ENCODE measurements at regions not wholly inside any gene's neighbourhood (a gene's known extent, or its start where the extent isn't known, plus 50 kb on each side); places are given as distances from the start of the nearest gene placed in this dataset.

- no peaks in the 10 kb centered on the region for H3K9me3 ChIP-seq (ENCODE audit: control insufficient read depth, insufficient read depth, low read depth, low read length)
- intact Hi-C loops (cut with micrococcal nuclease; ENCODE audit: unreplicated experiment) (no loop called here), in situ Hi-C loops (cut with HindIII; ENCODE audit: low pct_unique_long_range_greater_than_20kb, low sequenced_read_pairs) (no loop called here)
- H3K36me3 ChIP-seq (ENCODE audit: control insufficient read depth, insufficient read depth, low read length), result no peaks in the 10 kb centered on the region
- H3K27me3 ChIP-seq (ENCODE audit: control insufficient read depth, insufficient read depth, low read length), result no peaks in the 10 kb centered on the region
- BruUV-seq (replicated peaks), result no TSS peak
- DNase-seq (ENCODE audit: low read depth, low spot score) (no peak), ATAC-seq (no peak)
- POLR2A ChIA-PET, result no interaction called here
- H3K27ac ChIP-seq (ENCODE audit: low read length), result no peak overlapping the region
- H3K4me3 ChIP-seq (ENCODE audit: low read depth in 2 of 2, low read length in 2 of 2), result no peak overlapping the region
- TF ChIP-seq TCF7L2 (IDR thresholded peaks at IDR 0.05; ENCODE audit: low read depth, low read length), result no peak
- no peak for TF ChIP-seq POLR2AphosphoS5 (IDR thresholded peaks at IDR 0.05; ENCODE audit: low read depth, low read length)
- no peak for TF ChIP-seq REST (IDR thresholded peaks at IDR 0.05; ENCODE audit: insufficient read depth in 1 of 2, low read depth in 2 of 2, low read length in 1 of 2)
- no peak for TF ChIP-seq SIN3A (IDR thresholded peaks at IDR 0.05; ENCODE audit: borderline replicate concordance, insufficient read depth, low read depth, low read length)
- TF ChIP-seq, protein P1, sequence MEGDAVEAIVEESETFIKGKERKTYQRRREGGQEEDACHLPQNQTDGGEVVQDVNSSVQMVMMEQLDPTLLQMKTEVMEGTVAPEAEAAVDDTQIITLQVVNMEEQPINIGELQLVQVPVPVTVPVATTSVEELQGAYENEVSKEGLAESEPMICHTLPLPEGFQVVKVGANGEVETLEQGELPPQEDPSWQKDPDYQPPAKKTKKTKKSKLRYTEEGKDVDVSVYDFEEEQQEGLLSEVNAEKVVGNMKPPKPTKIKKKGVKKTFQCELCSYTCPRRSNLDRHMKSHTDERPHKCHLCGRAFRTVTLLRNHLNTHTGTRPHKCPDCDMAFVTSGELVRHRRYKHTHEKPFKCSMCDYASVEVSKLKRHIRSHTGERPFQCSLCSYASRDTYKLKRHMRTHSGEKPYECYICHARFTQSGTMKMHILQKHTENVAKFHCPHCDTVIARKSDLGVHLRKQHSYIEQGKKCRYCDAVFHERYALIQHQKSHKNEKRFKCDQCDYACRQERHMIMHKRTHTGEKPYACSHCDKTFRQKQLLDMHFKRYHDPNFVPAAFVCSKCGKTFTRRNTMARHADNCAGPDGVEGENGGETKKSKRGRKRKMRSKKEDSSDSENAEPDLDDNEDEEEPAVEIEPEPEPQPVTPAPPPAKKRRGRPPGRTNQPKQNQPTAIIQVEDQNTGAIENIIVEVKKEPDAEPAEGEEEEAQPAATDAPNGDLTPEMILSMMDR (IDR thresholded peaks at IDR 0.05), result no peak
- CTCF ChIA-PET, result interaction anchor here (0.6 kb wide), 1 partner anchor 100 kb away, joined by 13 read pairs; no protein-coding TSS in a partner anchor
- no peaks in the 10 kb centered on the region for H3K4me1 ChIP-seq (ENCODE audit: control insufficient read depth, insufficient read depth, low read length)
These were observed 99.7 kb upstream of the BOD1 start for GRCh38 chr5:173716058-173716682.

DNA sequence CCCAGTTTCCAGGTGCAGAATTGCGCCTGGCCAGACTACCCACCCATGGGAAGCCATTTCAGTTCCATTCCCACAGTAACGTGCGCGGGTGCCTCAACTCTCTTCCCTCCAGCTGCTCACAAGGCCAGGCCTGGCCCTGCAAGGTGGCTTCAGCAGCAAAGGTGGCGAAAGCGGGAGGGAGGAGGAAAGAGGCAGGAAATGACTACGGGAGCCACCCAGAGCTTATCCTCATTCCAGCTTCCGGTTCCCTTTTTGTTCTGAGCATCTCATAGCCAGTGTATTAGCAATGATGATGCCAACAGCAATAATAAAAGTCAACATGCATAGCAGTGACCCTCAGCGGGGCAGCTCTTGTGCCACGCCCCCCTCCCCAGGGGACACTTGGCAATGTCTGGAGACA is 101.5 kb upstream of the BOD1 start:
- DNase-seq (ENCODE audit: low read depth, low spot score) (no peak), ATAC-seq (no peak)
- POLR2A ChIA-PET, result interaction anchor here (0.7 kb wide), 1 partner anchor 9 kb away, joined by 14 read pairs; no protein-coding TSS in a partner anchor
- in situ Hi-C loops (cut with HindIII; ENCODE audit: low pct_unique_long_range_greater_than_20kb, low sequenced_read_pairs), result no loop called here
- H3K27me3 ChIP-seq (ENCODE audit: control insufficient read depth, insufficient read depth, low read length), result no peaks in the 10 kb centered on the region
- intact Hi-C loops (cut with micrococcal nuclease; ENCODE audit: unreplicated experiment), result no loop called here
- no peaks in the 10 kb centered on the region for H3K4me1 ChIP-seq (ENCODE audit: control insufficient read depth, insufficient read depth, low read length)
- H3K36me3 ChIP-seq (ENCODE audit: control insufficient read depth, insufficient read depth, low read length), result no peaks in the 10 kb centered on the region
- H3K4me3 ChIP-seq (ENCODE audit: low read depth in 2 of 2, low read length in 2 of 2), result no peak overlapping the region
- no peaks in the 10 kb centered on the region for H3K9me3 ChIP-seq (ENCODE audit: control insufficient read depth, insufficient read depth, low read depth, low read length)
- CTCF ChIA-PET, result no interaction called here
- no peak overlapping the region for H3K27ac ChIP-seq (ENCODE audit: low read length)
- no TSS peak for BruUV-seq (replicated peaks)
- TF ChIP-seq, protein P1 (IDR thresholded peaks at IDR 0.05), result no peak
- TF ChIP-seq TCF7L2 (IDR thresholded peaks at IDR 0.05; ENCODE audit: low read depth, low read length), result no peak
- TF ChIP-seq REST (IDR thresholded peaks at IDR 0.05; ENCODE audit: insufficient read depth in 1 of 2, low read depth in 2 of 2, low read length in 1 of 2), result no peak
- no peak for TF ChIP-seq POLR2AphosphoS5 (IDR thresholded peaks at IDR 0.05; ENCODE audit: low read depth, low read length)
